Ovary (tissue), 7 donors: ENCODE measurements at regions not wholly inside any gene's neighbourhood (a gene's known extent, or its start where the extent isn't known, plus 50 kb on each side); places are given as distances from the start of the nearest gene placed in this dataset.

Experiments used
- DNase-seq, 5 donors: peaks; one replicate each; pipeline ENCODE4 v3.0.0-alpha.2; 2019 to 2020
- H3K27ac ChIP-seq, 2 donors: fragments of 200-600 bp; one replicate each; pipeline versions ENCODE4 v1.5.1 to v1.8.0; 2019 to 2022
- H3K27me3 ChIP-seq: fragments of 200-600 bp; one replicate; pipeline ENCODE4 v1.8.0; 2022
- H3K36me3 ChIP-seq: fragments of 200-600 bp; sonication (generic); one replicate; pipeline ENCODE4 v1.5.1; 2019
- H3K4me1 ChIP-seq: one replicate; pipeline ENCODE4 v1.8.1; 2013; ENCODE audit warnings: mild to moderate bottlenecking, moderate library complexity; ENCODE audit not compliant: insufficient read depth
- H3K4me3 ChIP-seq: fragments of 200-600 bp; sonication (generic); one replicate; pipeline ENCODE4 v1.5.1; 2017
- H3K9me3 ChIP-seq, 2 donors: fragments of 200-600 bp in 1 of 2; sonication (generic) in 1 of 2; one replicate each; pipeline versions ENCODE4 v1.5.1 to v1.8.1; 2013 to 2019; ENCODE audit warnings: mild to moderate bottlenecking in 1 of 2, moderate library complexity in 1 of 2
- CTCF ChIP-seq, 3 donors: fragments of 450-650 bp in 2 of 3; fragments of 200-600 bp in 1 of 3; IDR thresholded peaks; one replicate each; pipeline versions ENCODE4 v1.5.1 to v1.8.0; 2016 to 2022; ENCODE audit warnings: antibody characterized with exemption in 3 of 3, mild to moderate bottlenecking in 1 of 3
- EP300 ChIP-seq: sonication (generic); formaldehyde crosslinking; IDR thresholded peaks from one replicate; pipeline ENCODE4 v1.6.1; 2017; ENCODE audit warnings: antibody characterized with exemption
- POLR2A ChIP-seq: fragments of 450-650 bp; IDR thresholded peaks from one replicate; pipeline ENCODE4 v1.6.1; 2017; ENCODE audit warnings: antibody characterized with exemption, mild to moderate bottlenecking, moderate library complexity
- WGBS, 3 donors: extraction: QIAGEN DNeasy Blood & Tissue Kit in 1 of 3; methylation state at CpG; one replicate each; pipeline versions ENCODE4 v1.1.5 to v1.1.7; 2013 to 2017; 5-methylcytosine and 5-hydroxymethylcytosine counted together
- intact Hi-C, 4 donors: fragments of 100-400 bp; cut with DNase I; formaldehyde crosslinking; loops; one replicate each; pipeline versions ENCODE4 v1.11.0 to v1.15.1; 2022 to 2023
- donor health status: DM: no; HTN: no; CAD: no; lungs with moderate emphysema.
- donor health status: DM: no; HTN: no; CAD: no.
- donor health status: Bipolar disorder and iron deficiency.
- donor health status: DM: no; HTN: no; CAD: no.
- donor health status: DM: yes; HTN: yes; CAD: no.

GRCh38 chrX:131818297-131818936, 204.7 kb upstream of the STK26 start:
- WGBS, 3 donors, result 77 to 82% (median 81%) methylated on average over 5 of the region's 5 CpGs
- Histone ChIP-seq H3K9me3 (no peaks in the 10 kb centered on the region), H3K4me3 (no peak overlapping the region), H3K27me3 (no peaks in the 10 kb centered on the region), H3K4me1 (no peaks in the 10 kb centered on the region), H3K27ac (no peak overlapping the region), H3K36me3 (no peaks in the 10 kb centered on the region)
- DNase-seq, result no peak
- no peak for TF ChIP-seq EP300
- no peak for TF ChIP-seq CTCF (IDR thresholded peaks at IDR 0.05)
- intact Hi-C loops, result loop anchor here in 1 of 4 donors (10.0 kb wide), 1 partner anchor 114 kb away; no protein-coding TSS in a partner anchor

- Histone ChIP-seq H3K4me1 (no peaks in the 10 kb centered on the region), H3K9me3 (no peaks in the 10 kb centered on the region), H3K27ac (peak overlapping the region; percentile 76 to 84), H3K4me3 (peak overlapping the region; percentile 33), H3K27me3 (no peaks in the 10 kb centered on the region), H3K36me3 (no peaks in the 10 kb centered on the region)
- intact Hi-C loops, result no loop called here
- peak; percentile 73 to 84 (median 76) for DNase-seq
- WGBS, 3 donors, result 51 to 60% (median 54%) methylated on average over 22 of the region's 22 CpGs
- TF ChIP-seq EP300, result no peak
- peak; percentile 26 to 79 (median 60) for TF ChIP-seq CTCF (IDR thresholded peaks at IDR 0.05)
- TF ChIP-seq POLR2A, result no peak
Measured at GRCh38 chrX:131821945-131822622, 201.0 kb upstream of the STK26 start.

- intact Hi-C loops, result no loop called here
- H3K9me3 ChIP-seq, result no peaks in the 10 kb centered on the region
- no peaks in the 10 kb centered on the region for H3K36me3 ChIP-seq
- no peak overlapping the region for H3K4me3 ChIP-seq
- H3K27ac ChIP-seq, result no peak overlapping the region
- H3K4me1 ChIP-seq, result peaks cover 2% of the 10 kb centered on the region
- H3K27me3 ChIP-seq, result no peaks in the 10 kb centered on the region
- TF ChIP-seq POLR2A (no peak), EP300 (no peak), CTCF (IDR thresholded peaks at IDR 0.05) (no peak)
- DNase-seq, result no peak
Measured at GRCh38 chrX:131826572-131826971, 196.5 kb upstream of the STK26 start.

- Histone ChIP-seq H3K4me1 (peaks cover 2% of the 10 kb centered on the region), H3K27ac (no peak overlapping the region), H3K9me3 (no peaks in the 10 kb centered on the region), H3K27me3 (no peaks in the 10 kb centered on the region), H3K36me3 (no peaks in the 10 kb centered on the region), H3K4me3 (no peak overlapping the region)
- DNase-seq, result no peak
- intact Hi-C loops, result no loop called here
- TF ChIP-seq CTCF (IDR thresholded peaks at IDR 0.05) (no peak), EP300 (no peak), POLR2A (no peak)
- 57 to 65% (median 59%) methylated on average over 2 of the region's 2 CpGs for WGBS, 3 donors
Measured at GRCh38 chrX:131827935-131828334, 195.2 kb upstream of the STK26 start.
